GM19372 (cell line): ENCODE measurements at regions not wholly inside any gene's neighbourhood (a gene's known extent, or its start where the extent isn't known, plus 50 kb on each side); places are given as distances from the start of the nearest gene placed in this dataset.
A peak's percentile ranks its signal among the peaks of the same experiment; 100 is the strongest.
"Not testable (repeated sequence)": the region's sequence is repeated elsewhere in the genome, so short reads cannot be mapped to it uniquely, and the experiment has no call there.

Experiments used
- ATAC-seq: cut with Tn5 transposase; IDR thresholded peaks from one replicate; pipeline ENCODE4 v1.9.1; 2021; ENCODE audit warnings: mild to moderate bottlenecking, low read depth, moderate library complexity; ENCODE audit not compliant: unreplicated experiment

GRCh38 chr10:63003816-63004453, 129.2 kb upstream of the NRBF2 start:
- no peak for ATAC-seq

GRCh38 chr10:62996925-62997324, 136.2 kb upstream of the NRBF2 start:
- ATAC-seq = no peak

GRCh38 chr10:62996516-62996915, 136.6 kb upstream of the NRBF2 start:
- no peak for ATAC-seq

- ATAC-seq = no peak
Observed at GRCh38 chr10:62993121-62993520, 140.0 kb upstream of the NRBF2 start.

DNA sequence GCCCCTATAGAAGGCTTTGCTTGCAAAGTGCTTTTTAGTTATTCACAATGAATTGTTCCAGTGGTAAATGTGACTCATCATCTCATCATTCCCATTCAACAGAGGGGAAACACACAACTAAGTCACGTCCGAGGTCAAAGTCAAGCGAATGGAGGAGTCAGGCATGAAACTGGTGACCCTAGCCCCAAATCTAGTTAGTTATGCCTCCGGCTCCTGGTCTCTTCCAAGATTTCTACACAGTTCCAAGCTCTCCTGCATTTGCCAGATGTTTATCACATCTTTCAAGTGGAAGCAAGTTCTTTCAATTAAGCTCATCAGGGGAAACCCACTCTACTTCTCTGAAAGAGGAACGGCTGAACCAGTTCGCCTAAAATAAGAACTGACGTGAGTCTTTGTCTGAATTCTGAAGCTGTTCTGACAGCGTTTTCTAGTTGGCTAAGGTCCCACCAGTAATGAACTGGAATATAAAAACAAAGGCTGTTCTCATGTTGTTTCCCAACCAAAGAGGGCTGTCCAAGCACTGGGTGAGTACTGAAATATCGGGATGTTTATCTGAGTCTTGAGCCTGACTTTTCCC, 140.9 kb upstream of the NRBF2 start:
- ATAC-seq = peak; percentile 68

DNA sequence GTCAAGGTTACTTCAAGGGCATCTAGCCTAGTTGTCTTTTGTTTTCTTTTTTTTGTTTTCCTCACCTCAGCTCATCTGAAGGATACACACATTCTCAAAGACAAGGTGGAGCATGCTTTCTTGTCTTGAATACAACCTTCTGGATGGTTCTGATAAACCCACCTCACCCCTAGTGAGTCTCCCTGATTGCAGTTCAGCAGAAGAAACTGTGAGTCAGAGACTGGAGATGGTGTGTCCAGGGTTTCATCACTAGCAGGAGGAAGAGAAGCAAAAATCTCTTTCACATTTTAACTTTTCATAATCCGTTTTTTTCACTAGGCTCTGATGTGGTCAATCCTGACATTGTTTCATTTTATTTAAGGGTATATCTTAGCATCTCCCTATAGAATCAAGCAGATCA, 143.0 kb upstream of the NRBF2 start:
- ATAC-seq = no peak

DNA sequence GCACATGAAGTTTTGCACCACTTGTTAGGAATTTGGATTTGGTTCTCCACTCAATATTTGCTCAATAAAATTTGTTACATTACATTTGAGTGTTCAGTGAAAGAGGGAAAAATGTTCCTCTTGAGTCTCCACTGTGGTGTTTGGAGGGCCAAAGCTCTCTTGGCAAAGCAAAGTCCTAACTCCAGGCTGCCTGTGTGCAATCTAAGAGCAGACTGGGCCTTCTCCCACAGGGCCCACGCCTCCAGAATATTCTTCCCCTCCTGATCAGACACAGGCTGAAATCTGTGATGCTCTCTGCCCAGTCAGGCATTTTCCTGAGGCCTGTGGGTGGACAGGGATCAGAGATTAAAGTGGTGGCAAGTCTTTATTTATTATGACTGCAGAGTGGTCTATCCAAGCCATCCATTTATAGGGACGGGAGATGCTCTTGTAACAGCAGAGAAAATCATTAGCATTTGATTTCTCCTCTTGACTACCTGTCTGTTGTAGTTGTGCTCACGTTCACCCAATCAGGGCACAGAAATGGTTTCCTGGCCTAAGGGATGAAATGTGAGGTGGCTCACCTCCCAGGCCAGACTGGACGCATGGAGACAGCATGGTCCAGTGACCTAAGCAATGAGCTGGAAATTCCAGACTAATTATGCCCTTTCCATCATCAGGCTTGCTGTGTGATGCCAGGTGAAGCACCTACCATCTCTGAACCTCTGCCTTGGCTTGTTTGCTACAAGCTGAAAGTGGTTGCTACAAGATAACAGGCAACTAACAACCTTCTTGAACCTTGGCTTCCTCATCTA, 147.1 kb upstream of the NRBF2 start:
- no peak for ATAC-seq

DNA sequence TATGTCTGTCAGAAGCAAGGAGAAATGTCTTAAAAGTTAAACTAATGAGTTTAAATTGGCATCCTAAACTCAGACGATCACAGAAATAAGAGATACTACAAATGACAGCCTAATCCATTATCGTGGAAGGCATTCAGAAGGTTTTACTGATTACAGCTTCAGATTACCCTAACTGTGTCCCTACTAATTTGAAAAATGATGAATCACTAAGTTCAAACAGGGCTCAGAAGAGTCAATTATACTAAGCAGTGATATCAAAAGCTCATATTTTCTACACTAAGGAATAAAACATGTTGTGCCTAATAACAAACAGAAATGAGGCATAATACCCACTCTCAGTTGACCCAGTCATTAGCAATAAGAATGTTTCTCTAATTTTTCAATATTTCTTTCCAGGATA, 152.0 kb upstream of the NRBF2 start:
- no peak for ATAC-seq

DNA sequence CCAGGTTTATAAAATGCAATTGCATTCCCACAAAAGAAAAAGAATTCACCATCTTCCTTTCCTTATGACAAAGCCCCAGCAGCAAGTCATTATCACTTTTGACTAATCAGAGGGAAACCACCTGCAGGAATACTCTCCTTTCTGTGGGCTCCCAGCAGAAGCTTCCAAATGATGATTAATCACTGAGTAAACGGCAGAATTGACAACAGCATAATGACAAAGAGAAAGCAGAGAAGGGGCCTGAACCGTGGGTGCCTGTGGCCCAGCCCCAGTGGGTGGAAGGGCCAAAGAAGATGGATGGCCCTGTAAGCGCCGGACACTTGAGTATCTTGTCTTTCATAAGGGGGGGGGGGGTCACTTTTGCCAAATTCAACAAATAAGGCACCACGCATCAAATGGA, 152.4 kb upstream of the NRBF2 start:
- ATAC-seq = no peak

GRCh38 chr10:62979921-62980320, 153.2 kb upstream of the NRBF2 start:
- ATAC-seq = no peak

- ATAC-seq = no peak
Observed at GRCh38 chr10:62978482-62978881, 154.6 kb upstream of the NRBF2 start.

DNA sequence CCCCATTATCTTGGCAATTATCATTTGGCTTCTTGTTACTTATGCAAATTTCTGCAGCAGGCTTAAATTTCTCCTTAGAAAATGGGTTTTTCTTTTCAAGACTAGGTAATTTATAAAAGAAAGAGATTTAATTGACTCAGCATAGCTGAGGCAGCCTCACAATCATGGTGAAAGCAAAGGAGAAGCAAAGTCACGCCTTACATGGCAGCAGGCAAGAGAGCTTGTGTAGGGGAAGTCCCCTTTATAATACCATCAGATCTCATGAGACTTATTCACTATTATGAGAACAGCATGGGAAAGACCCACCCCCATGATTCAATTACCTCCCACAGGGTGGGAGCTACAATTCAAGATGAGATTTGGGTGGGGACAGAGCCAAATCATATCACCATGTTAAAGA, 158.3 kb upstream of the NRBF2 start:
- ATAC-seq = not testable (repeated sequence)

DNA sequence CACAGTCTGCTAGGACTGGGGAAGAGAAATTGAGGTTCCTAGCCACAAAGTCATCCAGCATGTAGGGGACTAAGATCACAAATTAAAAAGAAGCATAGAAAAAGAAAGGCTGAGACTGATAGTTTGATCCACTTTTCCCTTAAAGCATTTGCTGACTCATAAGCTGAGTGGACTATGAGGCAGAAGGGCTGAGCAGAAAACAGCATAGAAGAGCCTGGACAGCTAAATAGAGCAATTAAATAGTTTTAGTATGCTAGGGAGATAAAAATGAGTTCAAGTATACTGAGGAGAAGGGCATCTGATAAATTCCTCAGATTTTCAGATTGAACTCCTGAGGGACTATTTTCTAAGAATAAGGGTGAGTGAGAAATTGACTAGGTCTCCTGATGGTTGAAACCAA, 155.9 kb upstream of the EGR2 start:
- no peak for ATAC-seq

DNA sequence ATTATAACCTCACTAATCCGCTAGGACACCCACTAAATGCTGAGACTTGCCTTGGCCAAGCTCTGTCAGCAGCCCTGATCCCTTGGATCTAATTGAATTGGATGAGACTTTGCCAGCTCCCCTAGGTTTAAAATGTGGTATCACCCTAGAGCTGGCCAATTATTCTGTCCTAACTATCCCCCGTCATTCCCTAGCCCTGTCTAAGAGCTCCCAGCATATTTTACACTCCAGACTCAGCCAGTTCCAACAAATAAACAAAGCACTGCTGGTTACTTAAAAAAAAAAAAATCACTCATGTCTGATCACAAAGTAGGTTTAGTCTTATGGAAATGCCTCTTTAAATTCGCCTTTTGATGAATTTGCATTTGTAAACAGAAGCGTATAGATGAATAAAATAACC, 147.9 kb upstream of the EGR2 start:
- no peak for ATAC-seq

GRCh38 chr10:62961951-62962523, 145.9 kb upstream of the EGR2 start:
- no peak for ATAC-seq

DNA sequence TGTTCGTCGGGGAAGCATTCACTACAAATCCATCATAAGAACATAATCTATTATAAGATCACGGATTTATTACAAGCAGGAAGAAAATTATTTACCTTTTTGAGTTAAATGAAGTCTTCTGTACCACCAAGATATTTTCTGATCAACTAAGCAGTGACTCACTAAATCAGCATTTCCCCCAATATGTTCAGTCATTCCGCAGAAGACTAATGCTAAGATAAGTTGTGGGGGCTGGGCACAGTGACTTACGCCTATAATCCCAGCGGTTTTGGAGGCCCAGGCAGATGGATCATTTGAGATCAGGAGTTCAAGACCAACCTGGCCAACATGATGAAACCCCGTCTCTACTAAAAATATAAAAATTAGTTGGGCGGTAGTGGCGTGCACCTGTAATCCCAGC, 144.2 kb upstream of the EGR2 start:
- no peak for ATAC-seq

GRCh38 chr10:62959553-62959952, 143.4 kb upstream of the EGR2 start:
- ATAC-seq = no peak

GRCh38 chr10:62958980-62959379, 142.8 kb upstream of the EGR2 start:
- ATAC-seq = no peak

DNA sequence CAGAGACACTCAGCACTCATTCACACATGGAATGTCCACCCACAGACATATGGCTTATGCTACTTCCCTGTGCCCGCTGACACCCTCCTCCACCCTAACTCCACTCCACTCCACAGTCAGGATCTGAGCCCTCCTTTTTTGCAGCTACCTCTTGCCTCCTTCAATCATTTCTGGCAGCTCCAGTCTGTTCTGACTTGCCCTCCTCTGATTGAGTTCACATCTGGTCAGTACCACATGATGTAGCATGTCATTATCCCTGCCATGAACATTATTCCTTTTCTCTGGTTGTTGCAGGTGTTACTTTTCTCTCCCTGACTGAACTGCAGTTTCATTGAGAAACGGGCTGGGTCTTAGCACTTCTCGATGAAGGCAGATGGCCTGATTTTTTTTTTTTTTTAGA, 130.1 kb upstream of the EGR2 start:
- no peak for ATAC-seq

DNA sequence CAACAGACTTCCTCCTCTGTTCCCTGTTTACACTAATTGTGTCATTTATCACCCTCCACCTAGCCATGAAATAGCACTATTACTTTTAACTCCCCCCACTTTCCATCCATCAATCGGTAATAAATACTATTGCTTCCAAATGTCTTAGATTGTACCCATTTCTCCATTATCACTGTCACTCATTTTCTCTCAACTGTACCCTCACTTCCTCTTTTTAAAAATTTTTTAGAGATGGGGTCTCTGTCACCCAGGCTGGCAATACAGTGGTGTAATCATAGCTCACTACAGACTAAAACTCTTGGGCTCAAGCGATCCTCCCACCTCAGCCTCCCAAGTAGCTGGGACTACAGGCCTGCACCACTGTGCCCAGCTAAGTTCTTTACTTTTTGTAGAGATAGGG, 123.5 kb upstream of the EGR2 start:
- ATAC-seq = no peak

DNA sequence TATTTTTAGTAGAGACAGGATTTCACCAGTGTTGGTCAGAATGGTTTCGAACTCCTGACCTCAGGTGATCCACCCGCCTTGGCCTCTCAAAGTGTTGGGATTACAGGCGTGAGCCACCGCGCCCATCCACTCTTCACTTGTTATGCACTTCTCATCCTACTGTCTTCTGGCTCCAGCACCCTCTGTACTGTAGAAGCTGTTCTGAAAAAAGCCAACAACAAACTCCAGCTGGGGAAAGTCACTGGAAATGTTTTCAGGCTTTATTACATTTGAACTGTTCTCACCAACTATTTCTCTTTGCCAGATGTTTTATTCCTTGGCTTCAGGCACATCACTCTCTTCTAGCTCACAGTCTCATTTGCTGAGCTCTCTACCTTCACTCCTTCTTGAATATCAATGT, 122.5 kb upstream of the EGR2 start:
- ATAC-seq = no peak

- no peak for ATAC-seq
Observed at GRCh38 chr10:62937674-62938073, 121.5 kb upstream of the EGR2 start.
